GM21390 (cell line): ENCODE measurements at regions not wholly inside any gene's neighbourhood (a gene's known extent, or its start where the extent isn't known, plus 50 kb on each side); places are given as distances from the start of the nearest gene placed in this dataset.
"Not testable (repeated sequence)": the region's sequence is repeated elsewhere in the genome, so short reads cannot be mapped to it uniquely, and the experiment has no call there.

Source experiments
- ATAC-seq: cut with Tn5 transposase; IDR thresholded peaks from one replicate; pipeline ENCODE4 v1.9.1; 2021; ENCODE audit not compliant: unreplicated experiment

DNA sequence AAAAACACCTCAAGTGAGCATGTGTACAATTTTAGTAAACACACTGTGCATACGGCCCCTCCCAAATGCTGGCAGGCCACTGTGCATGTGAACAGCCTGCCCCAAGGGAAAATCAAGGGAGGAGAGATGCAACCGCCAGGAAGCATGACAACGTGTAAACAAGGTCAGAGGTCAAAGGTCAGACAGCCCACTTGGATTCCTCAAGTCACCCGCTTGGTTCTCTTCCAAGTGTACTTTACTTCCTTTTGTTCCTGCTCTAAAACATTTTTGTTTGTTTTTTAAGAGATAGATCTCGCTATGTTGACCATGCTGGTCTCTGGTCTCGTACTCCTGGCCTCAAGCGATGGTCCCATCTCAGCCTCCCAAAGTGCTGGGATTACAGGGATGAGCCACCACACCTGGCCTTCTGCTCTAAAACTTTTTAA, 126.7 kb upstream of the SHB start:
- no peak for ATAC-seq

DNA sequence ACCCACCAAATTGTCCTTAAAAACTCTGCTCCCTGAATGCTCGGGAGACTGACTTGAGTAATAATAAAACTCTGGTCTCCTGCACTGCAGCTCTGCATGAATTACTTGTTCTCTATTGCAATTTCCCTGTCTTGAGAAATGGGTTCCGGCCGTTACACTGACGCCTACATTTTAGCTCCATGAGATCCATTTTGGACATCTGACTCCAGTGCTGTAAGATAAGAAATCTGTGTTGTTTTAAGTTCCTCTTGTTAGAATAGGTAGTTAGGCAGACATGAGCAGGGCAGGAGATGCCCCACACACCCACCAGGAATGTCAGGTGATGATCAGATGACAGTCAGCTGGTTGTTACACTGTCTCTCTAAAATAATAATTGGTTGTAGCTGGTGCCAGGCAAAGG, 125.8 kb upstream of the SHB start:
- no peak for ATAC-seq

DNA sequence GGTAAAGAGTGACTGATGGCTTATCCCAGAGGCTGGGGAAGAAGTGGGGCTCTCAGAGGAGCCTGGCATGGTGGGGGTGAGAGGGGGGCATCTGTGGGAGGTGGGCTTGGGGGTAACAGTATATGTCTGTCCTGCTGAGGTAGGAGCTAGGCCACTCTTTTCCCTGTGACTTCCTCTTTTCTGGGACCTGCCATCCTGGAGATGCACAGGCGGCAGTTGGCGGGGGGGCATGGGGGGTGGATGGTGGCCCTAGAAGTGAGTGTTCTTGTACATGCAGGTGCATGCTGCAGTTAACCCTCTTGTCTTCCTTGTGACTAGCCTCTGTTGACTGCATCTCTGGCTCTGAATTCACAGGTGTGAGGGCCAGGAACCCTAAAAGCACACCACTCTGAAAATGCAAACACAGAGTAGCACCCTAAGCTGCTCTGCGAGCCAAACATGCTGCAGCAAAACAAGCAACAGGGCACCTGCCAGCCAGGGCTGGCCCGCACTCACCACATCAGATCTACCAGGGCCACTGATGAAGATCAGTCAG, 123.8 kb upstream of the SHB start:
- ATAC-seq: no peak

DNA sequence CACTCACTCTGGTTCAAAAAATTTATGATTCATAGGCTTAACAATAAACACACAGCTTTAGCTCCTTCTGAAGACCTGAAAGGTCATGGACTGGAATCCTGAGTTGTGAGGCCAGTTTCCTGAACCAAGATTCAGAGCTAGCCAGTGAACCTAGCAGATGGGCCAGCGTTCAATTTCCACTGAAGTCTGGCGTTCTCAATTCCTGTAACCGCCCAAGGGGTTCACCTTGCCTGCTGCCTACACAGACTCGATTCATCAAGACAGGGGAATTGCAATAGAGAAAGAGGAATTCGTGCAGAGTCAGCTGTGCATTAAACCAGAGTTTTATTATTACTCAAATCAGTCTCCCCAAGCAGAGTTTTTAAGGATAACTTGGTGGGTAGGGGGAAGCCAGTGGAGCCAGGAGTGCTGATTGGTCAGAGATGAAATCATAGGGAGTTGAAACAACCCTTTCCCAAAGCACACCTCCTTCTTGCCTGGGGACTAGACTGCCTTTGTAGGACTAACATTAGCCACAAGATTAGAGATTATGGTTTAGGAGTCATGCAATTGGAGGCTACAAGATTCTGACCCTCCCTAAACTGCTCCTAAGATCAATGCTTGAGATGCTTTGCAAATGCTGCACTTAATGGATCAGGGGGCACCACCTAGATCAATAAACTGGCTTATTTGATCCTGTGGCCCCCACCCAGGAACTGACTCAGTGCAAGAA, 117.5 kb upstream of the SHB start:
- no peak for ATAC-seq

DNA sequence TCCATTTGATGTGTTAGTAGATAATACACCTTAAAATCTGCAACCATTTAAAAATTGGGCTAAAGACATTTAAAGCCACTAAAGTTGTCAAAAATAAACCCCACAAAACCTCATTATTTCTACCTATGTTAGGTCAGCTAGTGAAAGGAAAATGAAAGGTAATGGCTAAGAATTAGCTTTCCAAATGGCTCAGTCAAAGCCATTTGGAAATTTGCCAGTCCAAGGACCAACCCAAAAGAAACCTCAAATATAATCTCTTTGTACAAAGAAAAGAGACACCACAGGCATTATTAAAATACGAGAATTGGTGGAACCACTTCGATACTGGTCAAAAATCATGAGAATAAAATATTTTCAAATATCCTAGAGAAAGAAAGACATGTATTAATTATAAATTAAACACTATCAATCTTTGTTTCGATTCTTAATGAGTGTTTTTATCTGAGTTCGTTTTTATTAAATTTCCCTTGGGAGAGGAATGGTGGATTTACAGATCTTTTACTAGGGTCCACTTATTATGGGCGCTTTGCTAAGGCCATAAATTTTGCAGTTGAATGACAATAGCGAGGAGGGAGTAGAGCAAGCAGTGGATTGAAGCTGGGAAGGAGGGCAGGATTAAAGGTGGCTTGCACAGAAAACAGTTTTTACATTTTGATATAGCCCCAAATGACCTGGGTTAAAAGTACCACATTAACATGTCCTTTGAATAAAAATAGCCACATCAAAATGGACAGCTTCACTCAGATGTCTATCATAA, 116.8 kb upstream of the SHB start:
- ATAC-seq: no peak

DNA sequence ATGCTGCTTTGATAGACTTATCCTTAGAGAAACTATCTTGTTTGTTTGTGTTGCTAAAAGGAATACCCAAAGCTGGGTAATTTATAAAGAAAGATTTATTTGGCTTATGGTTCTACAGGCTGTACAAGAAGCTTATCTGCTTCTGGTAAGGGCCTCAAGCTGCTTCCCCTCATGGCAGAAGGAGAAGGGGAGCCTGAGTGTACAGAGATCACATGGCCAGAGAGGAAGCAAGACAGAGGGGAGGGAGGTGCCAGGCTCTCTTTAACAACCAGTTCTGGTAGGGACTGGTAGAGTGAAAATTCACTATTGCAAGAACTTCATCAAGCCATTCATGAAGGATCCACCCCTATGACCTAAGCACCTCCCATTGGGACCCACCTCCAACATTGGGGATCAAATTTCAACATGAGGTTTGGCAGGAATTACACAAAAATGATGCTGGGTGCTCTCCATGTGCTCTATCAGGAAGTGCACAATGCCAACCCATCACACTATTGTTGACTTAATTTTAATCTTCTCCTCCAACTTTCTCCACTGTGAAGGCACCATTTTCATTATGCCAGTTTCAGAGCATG, 115.1 kb upstream of the SHB start:
- ATAC-seq: no peak

DNA sequence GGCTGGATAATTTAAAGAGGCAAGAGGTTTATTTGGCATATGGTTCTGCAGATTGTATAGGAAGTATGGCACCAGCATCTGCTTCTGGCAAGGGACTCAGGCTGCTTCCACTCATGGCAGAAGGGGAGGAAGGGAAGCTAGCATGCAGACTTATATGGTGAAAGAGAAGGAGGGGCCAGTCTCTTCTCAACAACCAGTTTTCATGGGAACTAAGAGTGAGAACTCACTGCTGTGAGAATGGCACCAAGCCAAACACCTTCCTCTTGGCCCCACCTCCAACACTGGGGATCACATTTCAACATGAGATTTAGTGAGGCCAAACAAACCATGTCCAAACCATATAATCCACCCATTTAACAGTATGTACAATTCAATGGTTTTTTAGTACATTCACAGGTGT, 113.3 kb upstream of the SHB start:
- ATAC-seq: no peak

DNA sequence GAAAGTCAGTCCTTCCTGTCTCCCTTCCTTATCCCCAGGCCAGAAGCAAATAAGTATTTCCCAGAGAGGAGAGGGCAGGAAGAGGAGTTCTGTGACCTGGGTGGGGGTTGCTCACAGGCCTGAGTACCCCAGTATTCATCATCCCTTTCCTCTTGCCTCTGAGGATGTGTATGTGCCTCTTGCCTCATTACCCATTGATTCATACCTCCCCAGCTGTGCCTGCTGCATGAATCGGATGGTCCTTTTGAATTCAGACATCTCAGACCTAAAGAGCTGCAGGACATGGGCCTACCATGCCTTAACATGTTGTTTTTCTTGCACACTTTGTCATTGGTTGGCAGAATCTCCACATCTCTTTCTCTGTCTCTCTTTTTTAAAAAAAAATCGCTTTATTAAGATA, 112.8 kb upstream of the SHB start:
- ATAC-seq: no peak

DNA sequence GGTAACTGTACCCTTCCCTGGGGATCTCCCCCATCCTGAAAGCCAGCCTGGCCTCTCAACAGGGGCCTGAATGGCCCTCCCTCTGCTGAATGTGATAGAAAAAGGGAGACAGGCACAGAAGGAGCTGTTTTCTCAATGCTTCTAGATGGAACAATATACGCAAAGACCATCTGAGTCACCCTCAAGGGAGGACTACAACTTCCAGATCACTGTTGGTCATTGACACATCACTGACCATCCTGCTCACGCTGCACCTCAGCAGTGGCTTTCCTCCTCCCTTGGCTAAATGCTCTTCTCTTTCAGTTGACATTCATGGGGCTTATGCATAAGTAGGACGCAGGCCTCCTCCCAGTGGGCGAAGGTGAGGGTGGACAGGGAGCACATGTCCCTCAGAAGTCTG, 112.2 kb upstream of the SHB start:
- ATAC-seq: no peak

DNA sequence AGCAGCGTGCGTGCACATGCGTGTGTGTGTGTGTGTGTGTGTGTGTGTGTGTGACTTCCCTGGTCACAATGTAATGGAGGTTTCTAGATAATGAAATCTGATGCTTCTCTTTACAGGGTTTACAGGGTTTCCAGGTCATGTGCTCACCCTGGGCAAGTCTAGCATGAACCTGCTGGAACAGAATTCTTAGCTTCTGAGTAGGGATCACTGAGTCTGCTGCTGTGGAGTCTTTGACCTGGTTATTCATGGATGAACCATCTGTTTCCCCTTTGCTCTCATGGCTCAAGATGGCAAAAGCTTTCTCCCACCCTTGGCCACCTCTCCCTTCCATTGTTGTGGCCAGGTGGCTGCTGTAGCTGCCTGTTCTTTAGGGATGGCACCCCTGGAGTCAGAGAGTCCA, 111.6 kb upstream of the SHB start:
- no peak for ATAC-seq

DNA sequence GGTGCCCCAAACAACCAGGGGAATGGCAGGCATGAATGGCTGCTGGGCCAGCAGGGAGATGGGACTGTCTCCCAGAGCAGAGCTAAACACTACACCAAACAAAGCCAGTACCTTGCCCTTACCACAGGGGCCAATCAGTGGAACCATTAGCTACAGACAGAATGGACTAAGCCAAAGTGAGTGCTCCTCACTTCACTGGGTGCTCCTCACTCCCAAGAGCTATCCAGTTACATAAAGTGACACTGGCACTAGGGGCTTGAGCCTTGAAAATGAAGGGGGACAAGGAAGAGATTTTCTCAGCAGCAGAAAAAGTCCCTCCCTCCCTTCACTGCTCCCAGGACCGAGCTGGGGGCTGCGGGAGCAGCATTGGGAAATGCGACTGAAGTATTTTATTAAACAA, 110.9 kb upstream of the SHB start:
- no peak for ATAC-seq

DNA sequence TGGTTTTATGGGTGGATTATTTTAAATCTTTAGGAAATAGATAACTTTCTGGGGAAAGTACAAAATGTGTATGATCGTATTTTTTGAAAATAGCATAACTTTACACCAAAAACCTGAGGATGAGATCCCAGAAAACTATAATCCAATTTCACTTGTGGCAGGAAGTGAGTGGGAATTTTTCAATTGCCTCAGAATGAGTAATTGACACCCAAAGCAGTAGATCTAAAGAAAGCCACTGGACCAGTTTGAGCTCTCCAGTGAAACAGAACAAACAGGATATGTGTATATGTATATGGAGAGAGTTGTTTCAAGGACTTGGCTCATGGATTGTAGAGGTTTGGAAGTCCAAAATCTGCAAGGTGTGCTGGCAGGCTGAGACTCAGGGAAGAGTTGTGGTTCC, 109.2 kb upstream of the SHB start:
- ATAC-seq: no peak

DNA sequence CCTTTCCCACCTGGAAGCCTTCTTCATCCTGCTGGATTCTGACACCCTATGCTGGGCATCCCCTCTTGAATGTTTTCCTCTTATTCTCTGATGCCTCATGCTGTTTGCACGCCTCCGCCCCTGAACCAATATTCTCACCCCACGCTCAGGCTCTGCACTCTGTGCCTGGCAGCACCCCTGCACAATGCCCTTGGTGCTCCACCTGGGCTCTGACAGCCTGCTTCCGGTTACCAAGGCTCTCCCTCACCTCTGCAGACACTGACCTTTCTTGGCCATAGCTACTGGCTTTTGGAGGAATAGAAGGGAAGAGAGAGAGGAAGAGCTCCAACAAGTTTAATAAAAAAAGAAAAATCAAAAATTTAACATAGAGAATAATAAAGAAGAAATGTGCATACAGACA, 108.7 kb upstream of the SHB start:
- no peak for ATAC-seq

DNA sequence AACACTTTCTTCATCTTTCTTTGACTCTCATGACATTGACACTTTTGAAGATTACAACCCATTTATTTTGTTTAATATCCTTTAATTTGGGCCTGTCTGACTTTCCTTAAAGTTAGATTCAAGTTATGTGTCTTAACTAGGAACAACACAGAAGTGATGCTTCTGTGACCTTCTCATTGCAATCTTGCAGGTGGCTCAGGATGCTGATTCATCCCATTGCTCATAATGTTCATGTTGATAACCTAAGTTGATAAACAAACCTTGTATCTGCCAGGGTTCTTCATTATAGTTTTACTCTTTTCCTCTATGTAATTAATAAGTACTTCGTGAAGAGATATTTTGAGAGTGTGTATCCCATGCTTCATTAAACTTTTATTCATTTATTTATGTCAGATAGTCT, 107.2 kb upstream of the SHB start:
- ATAC-seq: no peak

DNA sequence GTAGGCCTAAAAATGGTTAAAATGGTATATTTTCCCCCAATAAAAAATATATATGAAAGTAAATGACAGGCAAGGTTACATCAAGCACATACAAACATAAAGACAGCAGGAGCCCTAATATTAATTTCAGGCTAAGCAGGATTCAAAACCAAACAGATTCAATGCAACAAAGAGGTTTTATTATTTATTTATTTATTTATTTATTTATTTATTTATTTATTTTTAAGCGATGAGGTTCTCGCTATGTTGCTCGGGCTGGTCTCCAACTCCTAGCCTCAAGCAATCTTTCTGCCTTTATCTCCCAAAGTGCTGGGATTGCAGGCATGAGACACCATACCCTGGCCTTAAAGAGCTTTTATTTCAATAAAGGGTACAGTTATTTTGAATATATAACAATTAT, 106.4 kb upstream of the SHB start:
- no peak for ATAC-seq

DNA sequence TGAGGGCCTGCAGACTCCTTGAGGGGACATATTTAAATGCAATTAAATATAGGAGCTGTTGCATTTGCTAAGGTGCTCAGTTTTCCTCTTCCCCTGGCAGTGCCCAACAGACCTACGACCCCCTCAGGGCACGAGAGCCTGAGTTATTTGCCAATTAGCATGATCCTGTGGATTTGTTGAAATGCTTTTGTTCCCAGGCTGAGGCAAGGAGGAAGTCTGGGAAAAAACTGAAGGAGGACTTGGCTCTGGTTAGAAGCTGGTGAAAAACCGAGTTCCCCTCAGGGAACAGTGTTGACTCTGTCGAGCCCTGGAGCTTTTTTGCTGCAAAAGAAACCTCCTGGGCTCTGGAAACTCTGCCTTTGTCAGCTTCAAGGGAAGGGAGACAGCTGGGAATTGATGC, 103.6 kb upstream of the SHB start:
- no peak for ATAC-seq

DNA sequence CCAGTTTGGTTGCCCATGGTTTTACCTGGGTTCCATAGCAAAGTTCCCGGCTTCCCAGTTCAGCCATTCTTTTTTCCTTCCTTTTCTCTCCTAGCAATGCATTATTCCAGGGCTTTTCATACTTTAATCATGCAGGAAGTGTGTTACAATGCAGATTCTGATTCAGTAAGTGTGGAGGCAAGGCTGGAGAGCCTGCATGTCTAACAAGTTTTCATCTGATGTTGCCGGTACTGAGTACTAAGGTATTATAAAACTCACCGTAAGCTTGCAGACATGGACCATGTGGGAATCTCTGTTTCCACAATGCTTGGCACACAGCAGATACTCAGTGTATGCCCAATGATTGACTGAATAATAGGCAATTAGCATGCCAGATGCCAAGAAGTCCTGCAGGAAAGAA, 102.9 kb upstream of the SHB start:
- ATAC-seq: no peak

DNA sequence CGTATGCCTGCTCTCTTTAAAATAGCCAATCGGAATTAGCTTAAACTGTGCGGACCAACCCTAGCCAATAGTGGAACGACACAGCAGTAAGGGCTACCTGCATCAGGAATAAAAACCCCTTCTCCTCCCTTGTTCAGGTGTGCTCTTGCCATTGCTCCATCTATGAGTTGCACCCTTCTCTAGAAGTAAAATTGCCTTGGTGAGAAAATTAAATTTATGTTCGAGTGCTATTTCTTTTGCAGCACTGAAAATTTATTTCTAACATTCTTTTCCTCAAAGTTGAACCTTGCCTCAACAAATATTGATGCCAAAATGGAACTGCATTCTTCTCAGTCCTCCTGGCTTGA, 102.5 kb upstream of the SHB start:
- no peak for ATAC-seq

DNA sequence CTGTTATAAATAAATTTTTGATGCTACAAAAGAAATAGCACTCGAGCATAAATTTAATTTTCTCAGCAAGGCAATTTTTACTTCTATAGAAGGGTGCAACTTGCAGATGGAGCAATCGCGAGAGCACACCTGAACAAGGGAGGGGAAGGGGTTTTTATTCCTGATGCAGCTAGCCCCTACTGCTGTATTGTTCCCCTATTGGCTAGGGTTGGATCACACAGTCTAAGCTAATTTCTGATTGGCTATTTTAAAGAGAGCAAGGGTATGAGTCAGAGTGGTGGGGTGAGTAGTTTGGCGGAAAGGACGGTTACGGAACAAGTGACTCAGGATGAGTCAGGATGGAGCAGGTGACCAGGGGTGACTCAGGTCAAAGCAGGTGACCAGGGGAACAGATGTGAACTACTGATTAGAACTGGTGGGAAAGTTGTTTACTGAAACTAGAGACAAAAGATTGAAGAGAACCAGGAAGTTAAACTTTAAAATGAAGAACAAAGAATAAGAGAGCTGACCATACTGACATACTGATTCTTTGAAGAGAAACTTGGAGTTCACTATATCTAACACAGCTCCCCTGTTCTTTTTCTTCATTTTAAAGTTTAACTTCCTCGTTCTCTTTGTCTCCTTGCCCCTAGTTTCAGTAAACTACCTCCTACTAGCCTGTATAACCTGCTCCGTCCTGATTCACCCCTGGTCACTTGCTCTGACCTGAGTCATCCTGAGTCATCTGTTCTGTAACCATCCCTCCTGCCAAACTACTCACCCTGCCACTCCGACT, 101.9 kb upstream of the SHB start:
- ATAC-seq: not testable (repeated sequence)

DNA sequence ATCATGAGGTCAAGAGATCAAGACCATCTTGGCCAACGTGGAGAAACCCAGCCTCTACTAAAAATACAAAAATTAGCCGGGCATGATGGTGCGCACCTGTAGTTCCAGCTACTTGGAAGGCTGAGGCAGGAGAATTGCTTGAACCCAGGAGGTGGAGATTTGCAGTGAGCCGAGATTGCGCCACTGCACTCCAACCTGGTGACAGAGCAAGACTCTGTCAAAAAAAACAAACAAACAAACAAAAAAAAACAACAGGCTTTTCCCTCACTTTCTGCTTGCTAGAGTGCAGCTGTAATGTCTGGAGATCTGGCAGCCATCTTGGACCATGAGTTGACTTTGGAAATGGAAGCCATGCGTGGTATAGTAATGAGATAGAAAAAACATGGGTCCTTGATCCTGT, 101.1 kb upstream of the SHB start:
- ATAC-seq: not testable (repeated sequence)

DNA sequence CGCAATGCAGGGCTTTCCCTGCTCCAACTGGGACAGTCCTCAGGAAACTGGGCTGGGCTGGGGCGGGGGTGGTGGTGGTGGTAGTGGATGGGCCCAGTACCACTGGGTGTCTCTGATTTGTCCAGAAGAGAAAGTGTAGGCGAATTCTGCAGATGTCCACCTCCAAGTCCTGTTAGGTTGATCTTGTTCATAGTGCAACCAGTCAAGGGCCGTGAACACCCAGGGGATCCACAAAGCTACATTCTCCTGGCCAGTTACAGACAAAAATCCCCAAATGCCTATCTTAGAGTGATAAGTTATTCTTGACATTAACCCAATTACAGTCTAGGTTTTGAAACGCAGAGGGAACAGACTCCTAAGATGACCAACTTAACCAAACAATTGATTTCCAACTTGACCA, 97.5 kb upstream of the SHB start:
- ATAC-seq: no peak
